GM19324 (cell line): ENCODE measurements at regions not wholly inside any gene's neighbourhood (a gene's known extent, or its start where the extent isn't known, plus 50 kb on each side); places are given as distances from the start of the nearest gene placed in this dataset.
"Not testable (repeated sequence)": the region's sequence is repeated elsewhere in the genome, so short reads cannot be mapped to it uniquely, and the experiment has no call there.

Experiments used
- ATAC-seq: cut with Tn5 transposase; IDR thresholded peaks from one replicate; pipeline ENCODE4 v1.9.1; 2021; ENCODE audit warnings: mild to moderate bottlenecking, moderate library complexity; ENCODE audit not compliant: unreplicated experiment, low FRiP score

GRCh38 chr1:164064501-164064900 is 494.5 kb upstream of the PBX1 start:
- no peak for ATAC-seq

GRCh38 chr1:164071288-164071687 is 487.7 kb upstream of the PBX1 start:
- no peak for ATAC-seq

GRCh38 chr1:164086832-164087231 is 472.2 kb upstream of the PBX1 start:
- ATAC-seq, result no peak

GRCh38 chr1:164087906-164088453 is 471.0 kb upstream of the PBX1 start:
- no peak for ATAC-seq

- no peak for ATAC-seq
Observed at GRCh38 chr1:164092603-164093353, 466.2 kb upstream of the PBX1 start.

GRCh38 chr1:164093543-164093942 is 465.4 kb upstream of the PBX1 start:
- no peak for ATAC-seq

DNA sequence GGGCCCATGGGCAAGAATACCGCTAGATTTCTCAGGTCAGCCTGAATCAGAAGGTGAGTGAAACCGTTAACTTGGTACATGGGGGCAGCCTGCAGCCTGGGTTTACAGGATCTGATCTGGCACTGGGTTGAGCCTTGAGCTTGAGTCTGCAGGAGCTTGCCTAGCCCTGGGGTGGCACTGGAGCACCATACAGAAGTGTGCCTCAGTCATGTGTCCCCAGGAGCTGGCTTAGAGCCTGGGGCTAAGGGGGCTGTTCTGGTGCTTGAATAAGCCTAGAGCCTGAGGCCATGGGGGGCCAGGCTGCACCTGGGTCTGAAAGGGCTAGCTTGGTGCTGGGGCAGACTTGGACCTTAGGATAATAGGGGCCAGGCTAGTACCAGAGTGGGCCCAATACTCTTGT is 457.2 kb upstream of the PBX1 start:
- ATAC-seq, result no peak

DNA sequence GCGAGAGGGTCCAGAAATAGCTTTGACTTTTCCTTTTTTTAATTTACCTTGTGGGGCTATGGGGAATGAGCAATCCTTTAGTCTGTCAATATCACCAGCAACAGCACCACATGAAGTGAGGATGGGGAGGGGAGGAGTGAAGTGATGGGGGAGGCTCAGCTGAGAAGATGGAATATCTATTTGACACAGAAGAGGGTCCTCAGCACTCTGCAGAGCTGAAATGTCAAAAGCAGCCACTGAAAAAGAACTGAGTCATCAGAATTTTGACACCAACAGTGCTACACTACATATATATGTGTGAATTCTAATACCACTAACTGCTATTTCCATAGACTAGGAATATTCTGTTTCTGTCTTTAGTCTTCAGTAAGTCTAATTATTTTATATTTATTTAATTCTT is 427.0 kb upstream of the PBX1 start:
- ATAC-seq, result no peak

GRCh38 chr1:164137273-164137925 is 421.6 kb upstream of the PBX1 start:
- no peak for ATAC-seq

DNA sequence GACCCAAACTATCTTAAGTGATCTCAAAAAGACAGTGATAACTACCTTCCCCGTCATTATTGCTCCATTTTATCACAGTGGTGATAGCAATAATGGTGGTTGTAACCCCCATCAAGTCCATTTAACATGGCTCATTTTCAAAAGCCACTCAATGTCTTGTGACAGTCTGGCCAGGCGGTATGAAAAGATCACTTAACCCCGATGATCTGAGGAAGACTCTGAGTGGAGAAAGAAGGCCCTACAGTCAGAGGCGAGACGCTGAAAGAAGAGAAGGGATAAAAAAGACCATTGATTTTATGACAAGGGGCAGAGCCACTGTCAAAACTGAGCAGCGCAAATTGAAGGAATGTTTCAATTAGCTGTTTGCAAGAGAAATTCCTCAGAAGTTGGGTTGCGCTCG is 417.2 kb upstream of the PBX1 start:
- ATAC-seq, result no peak

- no peak for ATAC-seq
Observed at GRCh38 chr1:164154622-164155021, 404.4 kb upstream of the PBX1 start.

GRCh38 chr1:164155347-164155746 is 403.6 kb upstream of the PBX1 start:
- ATAC-seq, result no peak

GRCh38 chr1:164163289-164163849 is 395.6 kb upstream of the PBX1 start:
- no peak for ATAC-seq

DNA sequence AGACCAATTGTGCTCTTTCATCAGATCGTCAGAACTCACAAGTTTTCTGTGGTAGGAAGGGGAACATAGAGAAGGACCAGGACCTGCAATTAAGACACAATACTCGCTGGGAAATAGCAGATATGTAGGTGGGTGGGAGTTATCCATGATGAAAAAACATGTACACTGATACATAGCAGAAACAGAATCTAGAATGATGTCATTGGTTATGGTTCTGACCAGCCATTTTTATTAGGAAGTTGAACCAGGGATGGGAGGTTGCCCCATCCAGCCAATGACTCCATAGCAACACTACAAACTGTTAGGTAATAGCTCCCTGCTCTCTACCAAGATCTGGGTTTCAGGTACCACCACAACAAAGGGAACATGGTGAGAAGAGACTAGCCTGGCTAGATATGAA is 393.5 kb upstream of the PBX1 start:
- ATAC-seq, result no peak

- not testable (repeated sequence) for ATAC-seq
Observed at GRCh38 chr1:164166454-164166853, 392.5 kb upstream of the PBX1 start.

- ATAC-seq, result no peak
Observed at GRCh38 chr1:164177118-164177517, 381.9 kb upstream of the PBX1 start.

- ATAC-seq, result no peak
Observed at GRCh38 chr1:164180824-164181223, 378.2 kb upstream of the PBX1 start.

GRCh38 chr1:164183854-164184635 is 374.9 kb upstream of the PBX1 start:
- ATAC-seq, result no peak

GRCh38 chr1:164186881-164187280 is 372.1 kb upstream of the PBX1 start:
- no peak for ATAC-seq

- ATAC-seq, result no peak
Observed at GRCh38 chr1:164188497-164188896, 370.5 kb upstream of the PBX1 start.

DNA sequence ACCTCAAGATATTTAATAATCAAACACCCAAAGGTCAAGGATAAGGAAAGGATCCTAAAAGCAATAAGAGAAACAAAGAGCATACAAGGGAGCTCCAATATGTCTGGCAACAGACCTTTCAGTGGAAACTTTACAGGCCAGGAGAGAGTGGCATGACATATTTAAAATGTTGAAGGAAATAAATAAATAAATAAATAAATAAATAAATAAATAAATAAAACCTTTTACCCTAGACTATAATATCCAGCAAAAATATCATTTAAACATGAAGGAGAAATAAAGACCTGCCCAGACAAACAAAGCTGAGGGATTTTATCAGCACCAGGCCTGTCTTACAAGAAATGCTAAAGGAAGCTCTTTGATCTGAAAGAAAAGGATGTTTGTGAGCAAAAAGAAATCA is 367.8 kb upstream of the PBX1 start:
- no peak for ATAC-seq
